ENCODE measurements at regions not wholly inside any gene's neighbourhood (a gene's known extent, or its start where the extent isn't known, plus 50 kb on each side); places are given as distances from the start of the nearest gene placed in this dataset.

DNA sequence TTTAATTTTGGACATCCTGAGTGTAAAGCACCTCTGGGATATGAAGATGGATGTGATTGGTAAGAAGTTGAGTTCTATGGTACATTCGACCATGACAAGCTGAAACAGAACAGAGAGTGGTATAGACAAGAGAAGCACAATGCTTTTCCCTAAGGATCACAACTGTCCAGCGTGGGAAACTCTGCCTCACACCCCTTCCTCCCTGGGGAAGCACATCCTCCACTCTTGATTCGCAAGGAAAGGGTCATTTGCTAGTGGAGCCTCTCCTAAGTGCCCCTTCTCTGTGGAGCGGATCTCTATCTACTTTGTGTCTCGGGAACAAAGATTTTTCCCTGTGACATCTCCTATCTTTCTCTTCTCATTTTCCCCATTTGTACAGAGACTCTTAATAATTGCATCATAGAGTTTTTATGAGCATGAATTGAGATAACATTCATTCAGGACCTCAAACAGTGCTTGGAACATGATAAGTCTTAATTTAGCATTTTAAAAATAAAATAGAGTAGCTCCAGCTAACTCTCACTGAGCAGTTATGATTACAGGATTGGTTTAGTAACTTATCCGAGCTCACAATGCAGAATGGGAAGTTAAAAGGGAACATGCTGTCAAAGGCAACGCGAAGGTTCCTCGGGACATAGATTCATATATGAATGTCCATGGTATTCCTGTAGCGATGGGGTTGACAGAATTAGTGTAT is 775.2 kb downstream of the C6orf118 start:
- DNase-seq = no peak

- DNase-seq = no peak
Observed at GRCh38 chr6:164533045-164533362, 776.4 kb downstream of the C6orf118 start.

DNA sequence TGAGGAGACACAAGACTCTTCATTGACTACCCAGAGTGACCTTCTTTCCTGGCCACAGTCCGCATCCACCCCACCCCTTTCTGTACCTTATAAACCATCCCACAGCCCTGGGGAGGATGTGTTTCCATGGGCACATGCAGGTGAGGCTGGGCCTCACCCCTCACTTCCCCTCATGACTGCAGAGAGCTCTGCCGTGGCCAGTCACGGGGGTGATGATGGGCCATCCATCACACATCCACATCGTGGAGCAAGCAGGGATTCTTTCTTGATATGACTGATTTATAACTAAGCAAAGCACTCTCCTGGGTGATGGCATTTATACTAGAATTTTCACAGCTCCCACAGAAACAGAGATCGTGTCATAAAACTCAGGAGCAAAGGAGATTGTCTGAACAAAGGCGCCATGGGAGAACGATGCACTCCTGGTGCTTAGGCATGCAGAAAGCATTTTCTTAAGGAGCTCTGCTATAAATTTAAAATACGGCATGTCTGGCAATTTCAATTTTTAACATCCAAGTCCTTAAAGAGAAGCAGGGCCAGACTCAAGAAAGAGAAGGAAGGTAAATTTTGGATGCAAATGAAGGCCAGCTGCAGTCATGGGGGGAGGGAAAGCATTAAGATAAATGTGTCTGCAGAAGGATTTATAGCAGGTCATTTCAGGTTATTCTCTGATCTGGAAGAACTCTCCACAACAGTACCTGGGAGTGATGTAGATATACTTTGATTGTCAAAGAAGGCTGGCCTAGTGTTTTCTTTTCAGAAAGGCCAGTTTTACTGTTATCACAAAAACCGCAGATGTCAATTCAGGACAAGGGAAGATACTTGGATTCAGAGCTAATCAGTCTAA is 777.0 kb downstream of the C6orf118 start:
- no peak for DNase-seq

DNA sequence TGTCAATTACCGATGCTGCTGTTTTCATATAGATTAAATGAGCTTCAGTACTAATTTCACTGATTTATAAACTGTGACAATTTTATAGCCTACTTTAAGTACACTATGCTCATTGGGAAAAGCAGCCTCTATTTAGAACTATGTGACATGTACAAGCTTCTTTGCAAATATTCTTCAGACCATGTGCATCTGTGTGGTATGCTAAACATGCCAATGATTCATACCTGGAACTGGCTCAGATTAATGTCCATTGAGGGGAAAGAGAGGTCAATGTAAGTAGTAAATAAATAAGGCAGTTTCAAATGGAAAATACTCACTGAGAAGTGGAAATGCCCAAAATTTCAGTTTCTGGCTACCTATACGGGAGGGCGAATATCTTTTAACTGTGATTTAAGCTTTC is 777.7 kb downstream of the C6orf118 start:
- no peak for DNase-seq

GRCh38 chr6:164528539-164528938 is 780.9 kb downstream of the C6orf118 start:
- no peak for DNase-seq

GRCh38 chr6:164523087-164523654 is 786.2 kb downstream of the C6orf118 start:
- DNase-seq = no peak

GRCh38 chr6:164520916-164521315 is 788.5 kb downstream of the C6orf118 start:
- DNase-seq = no peak

DNA sequence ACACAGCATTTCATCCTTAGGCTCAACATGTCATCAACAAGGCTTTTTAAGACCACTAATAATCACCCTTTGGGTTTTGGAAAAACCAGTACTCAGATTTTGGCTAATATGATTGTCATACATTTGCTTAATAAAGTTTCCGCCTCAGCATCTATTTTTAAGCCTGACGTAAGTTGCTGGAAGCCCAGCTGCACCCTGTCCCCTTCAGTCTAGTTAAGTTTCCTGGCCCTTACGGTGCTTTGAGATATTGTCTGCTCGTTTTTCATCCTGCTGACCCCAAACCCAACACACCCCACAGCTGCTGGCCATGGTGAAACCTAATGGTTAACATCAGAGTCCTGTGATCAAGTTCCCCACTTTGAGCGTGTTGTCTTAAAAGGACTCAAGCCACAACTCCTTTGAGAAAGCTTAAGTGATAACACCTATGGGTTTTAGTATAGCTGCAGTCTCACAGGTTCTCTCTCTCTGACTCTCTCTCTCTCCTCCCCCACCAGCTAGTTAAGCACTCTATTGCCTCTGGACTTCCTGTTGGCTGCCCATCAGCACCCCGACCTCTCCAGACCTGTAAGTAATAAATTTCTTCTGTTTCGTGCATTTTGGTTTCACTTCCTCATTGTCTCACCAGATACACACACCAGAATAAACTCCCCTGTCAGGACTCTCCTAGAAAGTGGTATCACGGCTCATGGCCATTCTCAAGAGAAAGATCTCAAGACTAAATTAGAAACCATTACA is 802.0 kb downstream of the C6orf118 start:
- DNase-seq = no peak

GRCh38 chr6:164505425-164505824 is 804.0 kb downstream of the C6orf118 start:
- no peak for DNase-seq

DNA sequence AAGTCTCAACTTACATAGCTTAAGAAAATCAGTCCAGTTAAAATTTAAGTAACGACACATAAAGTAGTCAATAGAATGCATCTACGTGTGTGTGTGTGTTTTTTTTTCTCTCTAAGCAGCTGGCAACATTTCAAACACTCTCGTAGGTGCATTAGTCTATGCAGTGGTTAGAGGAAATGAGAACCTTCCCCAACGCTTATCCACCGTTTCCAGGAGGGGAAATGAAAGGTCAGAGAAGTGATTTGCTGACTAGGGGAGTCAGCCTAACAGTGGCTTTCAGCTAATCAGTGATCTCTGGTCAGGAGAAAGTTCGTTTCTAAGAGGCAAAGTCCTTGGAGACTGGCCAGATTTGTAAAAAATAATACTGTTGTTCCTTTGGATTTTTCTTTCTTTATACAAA is 806.6 kb downstream of the C6orf118 start:
- DNase-seq = no peak

DNA sequence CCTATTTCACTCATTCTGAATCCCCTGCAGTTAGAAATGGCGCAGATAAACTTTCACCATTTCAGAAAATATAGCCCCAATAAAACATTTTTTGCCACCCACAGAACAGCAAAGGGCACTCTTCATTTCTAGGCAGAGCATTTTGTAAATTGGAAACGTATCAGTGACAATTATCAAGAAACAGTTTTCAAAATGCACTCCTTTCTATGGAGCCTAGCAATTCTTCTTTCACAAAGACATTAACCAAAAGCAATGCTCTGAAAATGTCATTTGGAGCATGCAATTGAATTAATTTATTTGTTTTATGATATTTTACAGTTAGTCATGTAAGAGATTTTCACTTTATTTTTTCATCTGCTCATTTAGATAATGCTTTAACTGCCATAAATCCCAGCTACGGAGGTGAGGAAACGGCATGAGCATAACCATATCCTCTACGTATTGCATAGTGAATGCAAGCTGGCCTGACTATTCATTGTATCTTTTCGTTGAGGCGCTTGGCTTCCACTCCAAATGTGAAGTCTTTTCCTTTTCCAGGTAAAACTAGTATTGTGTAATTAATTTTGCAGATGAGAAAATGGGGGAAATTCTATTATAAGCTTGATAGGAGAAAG is 813.4 kb downstream of the C6orf118 start:
- DNase-seq = no peak

DNA sequence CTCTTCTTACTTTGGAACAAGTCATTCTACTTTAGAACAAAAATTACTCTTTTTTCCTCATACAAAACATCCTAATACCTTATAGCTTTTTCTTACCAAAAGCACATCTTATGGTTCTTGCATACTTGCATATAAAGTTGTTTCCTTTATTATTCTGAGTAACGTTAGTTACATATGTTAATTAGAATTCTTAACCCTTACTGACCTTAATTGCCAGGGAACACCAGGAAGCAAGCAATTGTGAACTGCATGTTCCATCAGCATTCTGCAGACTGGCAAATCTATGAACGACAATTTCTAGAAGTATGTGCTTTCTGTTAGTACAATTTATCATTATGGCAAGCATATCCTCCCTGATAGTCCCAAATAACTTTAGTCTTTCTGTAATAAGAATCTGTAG is 831.0 kb downstream of the C6orf118 start:
- DNase-seq = no peak

DNA sequence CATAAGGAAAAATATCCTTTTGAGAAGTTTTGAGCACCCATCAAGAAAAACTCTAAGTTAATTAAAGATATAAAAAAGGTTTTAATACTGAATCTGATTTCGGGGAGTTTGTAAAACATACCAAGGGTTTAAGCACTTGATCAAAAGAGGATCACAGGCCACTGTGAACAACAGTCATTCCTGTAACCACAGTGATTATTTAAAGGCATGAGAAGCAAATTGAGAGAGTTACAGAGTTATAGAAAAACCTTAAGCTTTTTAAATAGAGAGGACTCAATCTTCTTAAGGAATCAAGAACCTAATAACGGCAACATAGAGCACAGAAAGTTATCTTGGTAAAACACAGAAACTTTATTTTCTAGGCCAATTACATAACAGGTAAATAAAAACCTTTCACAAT is 831.6 kb downstream of the C6orf118 start:
- no peak for DNase-seq

DNA sequence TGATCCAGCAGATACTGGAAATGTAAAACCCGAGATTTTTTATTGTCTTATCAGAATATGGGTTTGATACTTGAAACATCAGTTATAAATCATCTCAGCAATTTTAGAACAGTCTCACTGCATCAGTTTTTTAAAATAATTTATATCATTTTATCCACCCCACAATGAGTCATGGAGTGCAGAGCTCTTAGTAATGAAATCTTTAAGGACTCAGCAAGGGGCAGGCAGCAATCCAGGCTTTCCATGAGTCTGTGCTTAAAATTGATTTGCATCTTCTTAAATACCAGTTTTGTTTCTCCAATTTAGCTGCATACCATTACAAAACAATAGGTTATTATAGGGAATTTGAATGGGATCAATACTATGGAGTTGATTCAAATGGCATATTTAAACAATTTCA is 832.3 kb downstream of the C6orf118 start:
- no peak for DNase-seq

DNA sequence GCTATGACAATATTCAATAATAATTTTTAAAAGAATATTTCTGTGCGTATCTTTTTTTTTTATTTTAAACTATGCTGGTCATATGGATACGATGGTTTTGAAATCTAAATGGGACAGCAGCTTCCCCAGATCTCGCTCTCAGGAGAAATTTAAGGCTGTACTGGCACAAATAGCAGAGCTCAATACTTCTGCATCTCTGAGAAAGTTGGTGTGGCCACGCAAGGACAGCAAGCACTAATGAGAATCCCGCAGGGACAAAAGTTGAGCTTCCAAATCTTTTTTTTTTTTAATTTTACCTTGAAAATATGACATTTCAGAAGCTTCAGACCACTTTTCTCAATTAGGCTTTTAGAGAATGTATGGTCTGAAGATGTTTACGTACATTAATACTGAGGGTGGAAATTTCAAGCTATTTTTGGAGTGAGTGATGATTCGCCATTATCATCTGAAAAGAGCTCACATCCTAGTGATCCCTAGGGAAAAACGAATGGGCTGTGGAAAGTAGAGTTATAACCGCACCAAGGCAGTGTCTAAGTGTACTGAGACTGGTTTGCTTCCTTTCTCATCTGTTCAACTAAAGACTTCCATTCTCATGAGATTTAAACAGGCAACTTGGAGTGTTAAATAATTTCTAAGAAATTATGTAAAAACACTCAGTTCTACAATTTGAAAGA is 840.0 kb downstream of the C6orf118 start:
- no peak for DNase-seq

- DNase-seq = no peak
Observed at GRCh38 chr6:164455835-164456234, 853.6 kb downstream of the C6orf118 start.

- no peak for DNase-seq
Observed at GRCh38 chr6:164453835-164454234, 855.6 kb downstream of the C6orf118 start.

DNA sequence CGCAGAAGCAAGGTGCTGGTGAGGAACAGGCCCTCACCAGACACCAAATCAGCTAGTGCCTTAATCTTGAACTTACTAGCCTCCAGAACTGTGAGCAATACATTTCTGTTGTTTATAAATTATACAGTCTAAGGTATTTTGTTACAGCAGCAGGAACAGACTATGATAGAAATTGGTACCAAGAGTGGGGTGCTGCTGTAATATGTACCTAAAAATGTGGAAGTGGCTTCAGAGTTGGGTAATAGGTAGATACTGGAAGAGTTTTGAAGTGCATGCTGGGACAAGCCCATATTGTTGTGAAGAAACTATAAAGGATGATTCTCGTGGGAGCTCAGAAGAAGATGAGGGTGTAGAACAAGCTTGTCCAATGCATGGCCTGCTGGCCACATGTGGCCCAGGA is 866.8 kb downstream of the C6orf118 start:
- DNase-seq = no peak

DNA sequence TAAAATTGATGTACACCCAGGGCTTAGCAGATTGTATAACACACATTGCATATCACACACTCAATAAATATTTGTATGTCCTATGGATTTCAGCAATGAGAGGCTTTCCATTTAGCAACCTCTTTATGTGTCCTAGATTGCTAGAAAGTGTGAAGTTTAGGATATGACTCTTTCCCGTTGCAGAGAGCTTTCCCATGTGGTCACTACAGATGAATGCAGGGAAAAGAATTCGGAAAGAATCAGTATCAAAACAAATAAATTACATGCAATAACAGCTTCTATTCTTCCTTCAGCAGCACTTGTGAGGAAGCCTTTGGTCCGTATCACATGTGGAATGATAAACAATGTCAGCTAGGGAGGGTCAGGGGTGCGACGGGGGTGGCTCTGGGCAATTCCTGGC is 870.1 kb downstream of the C6orf118 start:
- DNase-seq = no peak

DNA sequence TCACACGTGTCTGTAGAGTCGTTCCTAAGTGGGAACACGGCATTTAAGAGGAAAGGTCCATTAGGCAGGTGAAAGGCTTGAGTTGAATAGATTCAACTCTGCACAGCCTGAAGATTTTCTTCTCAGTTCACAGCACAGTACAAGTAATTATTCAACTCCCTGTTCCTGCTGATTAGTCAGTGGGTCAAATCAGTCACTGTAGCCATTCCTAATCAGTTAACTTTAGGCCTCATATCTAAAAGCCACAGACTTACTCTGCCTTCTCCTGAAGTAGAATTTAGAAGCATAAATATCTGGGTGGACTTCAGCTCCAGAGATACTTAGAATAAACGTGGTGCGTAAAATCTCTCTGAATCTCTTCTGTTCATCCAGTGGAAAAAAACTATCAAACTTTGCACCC is 872.4 kb downstream of the C6orf118 start:
- DNase-seq = no peak

GRCh38 chr6:164427728-164428402 is 881.5 kb downstream of the C6orf118 start:
- no peak for DNase-seq

DNA sequence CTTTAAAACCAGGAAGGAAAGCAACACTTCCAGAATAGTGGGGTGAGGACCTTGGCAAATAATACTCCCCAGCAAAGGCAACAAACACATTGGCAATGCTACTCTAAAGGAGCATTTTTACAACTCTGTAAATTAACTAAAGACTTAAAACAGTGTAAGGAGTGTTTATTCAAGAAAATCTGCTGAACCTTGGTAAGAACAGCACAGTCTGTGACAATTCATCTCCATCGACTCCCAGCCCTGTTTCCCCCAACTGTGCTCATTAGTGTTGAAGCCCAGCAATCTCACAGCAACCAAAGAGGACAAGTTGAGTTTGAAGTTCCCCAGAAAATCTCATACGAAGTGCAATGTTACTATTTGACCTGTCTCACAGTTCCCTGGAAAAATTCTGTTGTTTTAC is 884.9 kb downstream of the C6orf118 start:
- no peak for DNase-seq

Data from DMS 273 treated with DMSO at 0.1 percent for 48 hours (cell line).